ENCODE measurements at regions not wholly inside any gene's neighbourhood (a gene's known extent, or its start where the extent isn't known, plus 50 kb on each side); places are given as distances from the start of the nearest gene placed in this dataset.
"Not testable (repeated sequence)": the region's sequence is repeated elsewhere in the genome, so short reads cannot be mapped to it uniquely, and the experiment has no call there.

- TF ChIP-seq, protein P1, sequence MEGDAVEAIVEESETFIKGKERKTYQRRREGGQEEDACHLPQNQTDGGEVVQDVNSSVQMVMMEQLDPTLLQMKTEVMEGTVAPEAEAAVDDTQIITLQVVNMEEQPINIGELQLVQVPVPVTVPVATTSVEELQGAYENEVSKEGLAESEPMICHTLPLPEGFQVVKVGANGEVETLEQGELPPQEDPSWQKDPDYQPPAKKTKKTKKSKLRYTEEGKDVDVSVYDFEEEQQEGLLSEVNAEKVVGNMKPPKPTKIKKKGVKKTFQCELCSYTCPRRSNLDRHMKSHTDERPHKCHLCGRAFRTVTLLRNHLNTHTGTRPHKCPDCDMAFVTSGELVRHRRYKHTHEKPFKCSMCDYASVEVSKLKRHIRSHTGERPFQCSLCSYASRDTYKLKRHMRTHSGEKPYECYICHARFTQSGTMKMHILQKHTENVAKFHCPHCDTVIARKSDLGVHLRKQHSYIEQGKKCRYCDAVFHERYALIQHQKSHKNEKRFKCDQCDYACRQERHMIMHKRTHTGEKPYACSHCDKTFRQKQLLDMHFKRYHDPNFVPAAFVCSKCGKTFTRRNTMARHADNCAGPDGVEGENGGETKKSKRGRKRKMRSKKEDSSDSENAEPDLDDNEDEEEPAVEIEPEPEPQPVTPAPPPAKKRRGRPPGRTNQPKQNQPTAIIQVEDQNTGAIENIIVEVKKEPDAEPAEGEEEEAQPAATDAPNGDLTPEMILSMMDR (IDR thresholded peaks at IDR 0.05; ENCODE audit: extremely low read depth, missing control alignments): no peak
- no peak for DNase-seq (ENCODE audit: low spot score)
Observed at GRCh38 chr7:156524818-156525597, 115.6 kb upstream of the RNF32 start.

DNA sequence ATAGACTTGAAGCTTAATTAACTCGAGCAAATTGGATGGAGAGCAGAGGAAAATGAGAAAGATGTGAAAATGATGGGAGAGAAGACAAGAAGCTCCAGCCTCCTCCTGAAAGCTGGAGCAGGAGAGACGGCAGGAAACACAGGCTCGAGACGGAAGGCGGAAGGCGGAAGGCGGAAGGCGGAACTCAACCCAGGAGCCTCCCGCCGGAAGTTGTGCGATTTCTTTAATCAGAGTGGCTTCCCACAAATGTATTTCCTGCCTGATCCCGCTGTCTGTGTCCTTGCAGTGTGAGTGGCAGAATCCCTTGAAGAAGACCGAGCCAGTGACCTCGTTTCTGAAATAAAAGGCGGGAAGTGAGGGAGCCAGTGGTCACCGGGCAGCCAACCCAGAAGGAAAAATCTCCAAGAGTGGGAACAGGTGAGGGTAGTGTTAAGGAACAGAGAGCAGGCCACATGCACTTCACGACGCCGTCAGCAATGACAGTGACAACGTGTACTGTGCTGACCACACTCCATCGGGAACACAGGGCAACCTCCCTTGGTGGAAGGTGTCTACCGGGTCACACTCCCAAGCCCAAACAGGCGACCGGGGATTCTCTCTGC lies 117.0 kb upstream of the RNF32 start:
- TF ChIP-seq, protein P1 (IDR thresholded peaks at IDR 0.05; ENCODE audit: extremely low read depth, missing control alignments): no peak

GRCh38 chr7:156522801-156523200 lies 117.8 kb upstream of the RNF32 start:
- DNase-seq (ENCODE audit: low spot score): no peak
- TF ChIP-seq, protein P1 (IDR thresholded peaks at IDR 0.05; ENCODE audit: extremely low read depth, missing control alignments): no peak

More for the DNA sequence above, 117.0 kb upstream of the RNF32 start:
- no peak for DNase-seq (ENCODE audit: low spot score)

- TF ChIP-seq, protein P1 (IDR thresholded peaks at IDR 0.05; ENCODE audit: extremely low read depth, missing control alignments): no peak
- DNase-seq (ENCODE audit: low spot score): no peak
Observed at GRCh38 chr7:156519070-156519469, 121.5 kb upstream of the RNF32 start.

DNA sequence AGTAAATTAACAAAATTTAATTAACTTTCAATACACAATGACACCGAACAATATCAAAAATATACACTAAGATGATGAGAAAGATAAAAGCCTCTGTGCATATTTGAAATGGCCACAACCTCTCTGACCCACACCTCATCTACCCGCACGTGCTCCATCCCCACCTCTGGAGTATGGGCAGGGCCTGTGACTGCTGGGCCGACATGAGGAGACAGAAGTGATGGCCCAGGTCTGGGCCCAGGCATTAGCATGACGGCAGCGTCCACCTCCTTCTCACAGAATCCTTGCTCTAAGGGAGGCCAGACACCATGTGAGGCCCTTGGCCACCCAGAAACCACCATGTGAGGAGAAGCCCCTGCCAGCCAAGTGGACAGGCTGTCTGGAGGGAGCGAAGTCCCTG lies 122.1 kb upstream of the RNF32 start:
- TF ChIP-seq, protein P1 (IDR thresholded peaks at IDR 0.05; ENCODE audit: extremely low read depth, missing control alignments): no peak

GRCh38 chr7:156517858-156518257 lies 122.7 kb upstream of the RNF32 start:
- not testable (repeated sequence) for DNase-seq (ENCODE audit: low spot score)

More for the DNA sequence above, 122.1 kb upstream of the RNF32 start:
- DNase-seq (ENCODE audit: low spot score): no peak

- no peak for DNase-seq (ENCODE audit: low spot score)
- TF ChIP-seq, protein P1 (IDR thresholded peaks at IDR 0.05; ENCODE audit: extremely low read depth, missing control alignments): no peak
Observed at GRCh38 chr7:156516791-156517378, 123.7 kb upstream of the RNF32 start.
